H1 (cell line): ENCODE measurements at regions not wholly inside any gene's neighbourhood (a gene's known extent, or its start where the extent isn't known, plus 50 kb on each side); places are given as distances from the start of the nearest gene placed in this dataset.

ENCODE experiments used
- CTCF ChIA-PET: fragments of 300-600 bp; sonication (Branson Sonifier 250); formaldehyde crosslinking; loops from one replicate; lab custom pipeline; 2021; ENCODE audit not compliant: partially characterized antibody; lab: Charles Lee
- POLR2A ChIA-PET: fragments of 300-600 bp; sonication (Branson Sonifier 250); formaldehyde crosslinking; loops from one replicate; lab custom pipeline; 2021; ENCODE audit warnings: inconsistent platforms; ENCODE audit not compliant: partially characterized antibody; lab: Charles Lee
- DNase-seq, 2 experiments: peaks; one replicate each; pipeline versions ENCODE4 v3.0.0 to v3.0.0-alpha.2; 2010 to 2022; ENCODE audit warnings: low spot score in 2 of 2, low read depth in 1 of 2, mixed read lengths in 1 of 2
- FAIRE-seq: peaks from 2 replicates; lab custom pipeline; 2011; peaks lifted over from hg19 to GRCh38; lab: Jason Lieb, UNC
- H2AFZ ChIP-seq: 2 replicates; pipeline ENCODE4 v1.8.1; 2012; ENCODE audit warnings: low read length, inconsistent platforms
- H2AK5ac ChIP-seq: 2 replicates; pipeline ENCODE4 v1.6.1; 2013; ENCODE audit warnings: low read depth, low read length
- H2BK120ac ChIP-seq: replicated peaks from 2 replicates; pipeline ENCODE3; 2013; ENCODE audit warnings: low read depth, low read length, inconsistent platforms
- H2BK12ac ChIP-seq: 2 replicates; pipeline ENCODE4 v1.6.1; 2013; ENCODE audit warnings: low read depth, low read length
- H2BK15ac ChIP-seq: 2 replicates; pipeline ENCODE4 v1.6.1; 2013; ENCODE audit warnings: low read length
- H2BK20ac ChIP-seq: 2 replicates; pipeline ENCODE4 v1.6.1; 2013; ENCODE audit warnings: low read length
- H2BK5ac ChIP-seq: 2 replicates; pipeline ENCODE4 v1.6.1; 2013; ENCODE audit warnings: low read depth, low read length
- H3K14ac ChIP-seq: 2 replicates; pipeline ENCODE4 v1.6.1; 2013; ENCODE audit warnings: inconsistent platforms; ENCODE audit not compliant: insufficient read length
- H3K18ac ChIP-seq: 2 replicates; pipeline ENCODE4 v1.6.1; 2013; ENCODE audit warnings: low read length; ENCODE audit errors: extremely low read depth
- H3K23ac ChIP-seq: 2 replicates; pipeline ENCODE4 v1.6.1; 2013; ENCODE audit warnings: inconsistent platforms; ENCODE audit not compliant: insufficient read length
- H3K23me2 ChIP-seq: 2 replicates; pipeline ENCODE4 v1.6.1; 2013; ENCODE audit warnings: low read depth, low read length
- H3K27ac ChIP-seq: 2 replicates; pipeline ENCODE4 v1.6.1; 2011; ENCODE audit warnings: low read depth, low read length, inconsistent platforms
- H3K27me3 ChIP-seq, 4 experiments: replicated peaks in 1 of 4; 1 replicate in 1 of 4; 2 replicates in 3 of 4; pipeline versions ENCODE4 v1.6.1 to v1.8.1; 2011 to 2013; ENCODE audit warnings: low read length in 3 of 4, mild to moderate bottlenecking in 3 of 4, inconsistent platforms in 2 of 4, mixed read lengths in 2 of 4, moderate library complexity in 1 of 4; ENCODE audit not compliant: control insufficient read depth in 3 of 4, insufficient read depth in 3 of 4; ENCODE audit errors: extremely low read depth in 1 of 4
- H3K36me3 ChIP-seq, 4 experiments: 2 replicates each; pipeline versions ENCODE4 v1.6.1 to v1.8.1; 2011 to 2013; ENCODE audit warnings: mild to moderate bottlenecking in 4 of 4, low read length in 3 of 4, moderate library complexity in 2 of 4, control low read depth in 1 of 4, inconsistent platforms in 1 of 4; ENCODE audit not compliant: insufficient read depth in 4 of 4, control insufficient read depth in 2 of 4
- H3K4ac ChIP-seq: replicated peaks from 2 replicates; pipeline ENCODE3; 2013; ENCODE audit warnings: low read length, low read depth, mixed read lengths, inconsistent platforms; ENCODE audit not compliant: insufficient read length
- H3K4me1 ChIP-seq, 4 experiments: replicated peaks in 1 of 4; 1 replicate in 1 of 4; 2 replicates in 3 of 4; pipeline versions ENCODE4 v1.6.1 to v1.8.1; 2011 to 2013; ENCODE audit warnings: low read length in 3 of 4, inconsistent platforms in 2 of 4, mixed read lengths in 1 of 4; ENCODE audit not compliant: insufficient read depth in 4 of 4, control insufficient read depth in 3 of 4
- H3K4me2 ChIP-seq, 2 experiments: 2 replicates each; pipeline versions ENCODE4 v1.6.1 to v1.8.1; 2011 to 2013; ENCODE audit warnings: low read depth in 2 of 2, low read length in 2 of 2, control low read depth in 1 of 2, inconsistent platforms in 1 of 2, mild to moderate bottlenecking in 1 of 2; ENCODE audit not compliant: insufficient read depth in 1 of 2
- H3K4me3 ChIP-seq, 4 experiments: fragments of 200-600, 300-600 bp in 1 of 4; sonication (generic), shearing (Covaris generic), sonication (Bioruptor Twin) in 1 of 4; 2 replicates each; pipeline versions ENCODE4 v1.5.1 to v1.8.1; 2011 to 2016; ENCODE audit warnings: low read length in 4 of 4, low read depth in 3 of 4, control low read depth in 2 of 4, inconsistent platforms in 2 of 4, mild to moderate bottlenecking in 2 of 4, mixed read lengths in 1 of 4, moderate library complexity in 1 of 4; ENCODE audit not compliant: insufficient read depth in 2 of 4; ENCODE audit errors: extremely low read depth in 1 of 4
- H3K56ac ChIP-seq: replicated peaks from 2 replicates; pipeline ENCODE3; 2013; ENCODE audit warnings: low read depth, mild to moderate bottlenecking, mixed read lengths, low read length, inconsistent platforms; ENCODE audit not compliant: insufficient read length
- H3K79me1 ChIP-seq: 2 replicates; pipeline ENCODE4 v1.6.1; 2013; ENCODE audit warnings: low read depth, low read length, control low read depth
- H3K79me2 ChIP-seq, 2 experiments: 2 replicates each; pipeline versions ENCODE4 v1.6.1 to v1.8.1; 2012 to 2013; ENCODE audit warnings: low read length in 2 of 2, mild to moderate bottlenecking in 2 of 2, inconsistent platforms in 1 of 2; ENCODE audit not compliant: insufficient read depth in 2 of 2, control insufficient read depth in 1 of 2
- H3K9ac ChIP-seq, 4 experiments: replicated peaks in 1 of 4; 1 replicate in 1 of 4; 2 replicates in 3 of 4; pipeline versions ENCODE4 v1.6.1 to v1.8.1; 2011 to 2013; ENCODE audit warnings: low read depth in 3 of 4, low read length in 3 of 4, control low read depth in 2 of 4, mild to moderate bottlenecking in 2 of 4, moderate library complexity in 2 of 4, inconsistent platforms in 1 of 4; ENCODE audit errors: extremely low read depth in 1 of 4
- H3K9me3 ChIP-seq, 2 experiments: 2 replicates each; pipeline versions ENCODE4 v1.6.1 to v1.8.1; 2012 to 2013; ENCODE audit warnings: mild to moderate bottlenecking in 2 of 2, moderate library complexity in 2 of 2, control low read depth in 1 of 2, inconsistent platforms in 1 of 2, low read depth in 1 of 2, low read length in 1 of 2, mixed read lengths in 1 of 2; ENCODE audit not compliant: insufficient read depth in 2 of 2
- H4K20me1 ChIP-seq, 2 experiments: replicated peaks in 1 of 2; 2 replicates each; pipeline versions ENCODE3 to v1.8.1; 2011 to 2013; ENCODE audit warnings: inconsistent platforms in 2 of 2, low read length in 2 of 2, mild to moderate bottlenecking in 1 of 2; ENCODE audit not compliant: insufficient read depth in 2 of 2, control insufficient read depth in 1 of 2
- H4K5ac ChIP-seq: 2 replicates; pipeline ENCODE4 v1.6.1; 2013; ENCODE audit warnings: low read length, low read depth, mixed read lengths, inconsistent platforms; ENCODE audit not compliant: insufficient read length
- H4K8ac ChIP-seq: 2 replicates; pipeline ENCODE4 v1.8.0; 2013; ENCODE audit warnings: mild to moderate bottlenecking, moderate library complexity, low read length, inconsistent platforms; ENCODE audit not compliant: insufficient read depth; ENCODE audit errors: extremely low read depth
- H4K91ac ChIP-seq: replicated peaks from 2 replicates; pipeline ENCODE3; 2013; ENCODE audit warnings: low read length, mixed read lengths, inconsistent platforms; ENCODE audit not compliant: insufficient read length
- BCL11A ChIP-seq, 2 experiments: IDR thresholded peaks; one replicate each; pipeline ENCODE4 v1.6.1; 2011; ENCODE audit warnings: low read depth in 2 of 2, low read length in 2 of 2, mild to moderate bottlenecking in 2 of 2
- CEBPB ChIP-seq: IDR thresholded peaks from 2 replicates; pipeline ENCODE4 v1.6.1; 2012; ENCODE audit warnings: low read depth, low read length
- CTCF ChIP-seq, 3 experiments: IDR thresholded peaks; 1 replicate in 2 of 3; 2 replicates in 1 of 3; pipeline versions ENCODE4 v1.5.1 to v1.6.1; 2011; ENCODE audit warnings: low read length in 3 of 3, mild to moderate bottlenecking in 3 of 3, inconsistent platforms in 2 of 3, low read depth in 1 of 3, moderate library complexity in 1 of 3; ENCODE audit not compliant: insufficient read depth in 1 of 3; ENCODE audit errors: control extremely low read depth in 1 of 3
- EZH2 ChIP-seq: fragments of 200-600 bp; sonication (generic); IDR thresholded peaks from 2 replicates; pipeline ENCODE4 v1.7.1; 2012; ENCODE audit warnings: low read depth, mild to moderate bottlenecking, moderate library complexity, low read length, inconsistent platforms; ENCODE audit not compliant: severe bottlenecking
- HDAC2 ChIP-seq, 2 experiments: fragments of 300-600 bp in 1 of 2; sonication (generic) in 1 of 2; IDR thresholded peaks; 2 replicates each; pipeline ENCODE4 v1.6.1; 2011 to 2012; ENCODE audit warnings: low read depth in 2 of 2, low read length in 2 of 2, mild to moderate bottlenecking in 2 of 2, moderate library complexity in 2 of 2, borderline replicate concordance in 1 of 2, inconsistent platforms in 1 of 2
- JUN ChIP-seq: IDR thresholded peaks from 2 replicates; pipeline ENCODE4 v1.6.1; 2011; ENCODE audit warnings: low read depth, mild to moderate bottlenecking, improper control_type of control experiment, low read length
- KDM4A ChIP-seq: IDR thresholded peaks from one replicate; pipeline ENCODE4 v1.7.1; 2012; ENCODE audit warnings: low read depth, mild to moderate bottlenecking, moderate library complexity, low read length, inconsistent platforms; ENCODE audit not compliant: severe bottlenecking
- MAFK ChIP-seq: IDR thresholded peaks from 2 replicates; pipeline ENCODE4 v1.6.1; 2012; ENCODE audit warnings: low read depth, mild to moderate bottlenecking, improper control_type of control experiment, low read length
- POU5F1 ChIP-seq: IDR thresholded peaks from 2 replicates; pipeline ENCODE4 v1.6.1; 2011; ENCODE audit warnings: low read depth, mild to moderate bottlenecking, low read length, moderate library complexity
- SAP30 ChIP-seq: fragments of 300-600 bp; sonication (generic); IDR thresholded peaks from 2 replicates; pipeline ENCODE4 v1.7.1; 2012; ENCODE audit warnings: low read length, moderate library complexity, mild to moderate bottlenecking, inconsistent platforms; ENCODE audit not compliant: insufficient read depth, insufficient replicate concordance
- ZNF274 ChIP-seq: IDR thresholded peaks from 2 replicates; pipeline ENCODE4 v1.7.0; 2012; ENCODE audit warnings: low read length, borderline replicate concordance; ENCODE audit errors: extremely low read depth
- WGBS, 2 experiments: shearing (Covaris generic) in 1 of 2; methylation state at CpG; one replicate each; pipeline versions ENCODE4 v1.1.6 to v1.1.7; 2013 to 2015; ENCODE audit warnings: low lambda C conversion rate in 2 of 2, mixed read lengths in 2 of 2, inconsistent platforms in 1 of 2, low coverage in 1 of 2, missing lambda C conversion rate in 1 of 2; ENCODE audit not compliant: insufficient replicate concordance in 2 of 2, insufficient coverage in 1 of 2, insufficient read length in 1 of 2; ENCODE audit errors: extremely low coverage in 1 of 2, missing lambda C conversion rate in 1 of 2; 5-methylcytosine and 5-hydroxymethylcytosine counted together

GRCh38 chr7:16070806-16071205 is 350.5 kb downstream of the CRPPA start:
- Histone ChIP-seq H3K4me3 (no peak overlapping the region), H2AK5ac (no peak overlapping the region), H4K8ac (no peak overlapping the region), H3K27ac (no peak overlapping the region), H3K79me1 (no peaks in the 10 kb centered on the region), H2BK12ac (no peak overlapping the region), H3K9me3 (no peaks in the 10 kb centered on the region), H3K18ac (no peak overlapping the region), H3K14ac (no peak overlapping the region), H2BK5ac (no peak overlapping the region), H2BK15ac (no peak overlapping the region), H4K91ac (no peak overlapping the region), H2BK120ac (no peak overlapping the region), H2BK20ac (no peak overlapping the region), H3K79me2 (no peaks in the 10 kb centered on the region), H4K5ac (no peak overlapping the region), H3K56ac (no peak overlapping the region), H3K23me2 (no peaks in the 10 kb centered on the region), H4K20me1 (no peaks in the 10 kb centered on the region), H3K4me2 (no peak overlapping the region), H3K23ac (no peak overlapping the region), H3K36me3 (no peaks in the 10 kb centered on the region), H3K27me3 (no peaks in the 10 kb centered on the region), H3K4me1 (no peaks in the 10 kb centered on the region), H2AFZ (no peak overlapping the region), H3K4ac (no peak overlapping the region), H3K9ac (no peak overlapping the region)
- CTCF ChIA-PET = interaction anchor here (0.7 to 1.2 kb wide), 6 partner anchors 14 to 809 kb away, joined by 3 read pairs; no protein-coding TSS in a partner anchor
- DNase-seq = no peak
- POLR2A ChIA-PET = interaction anchor here (0.7 kb wide), 1 partner anchor 573 kb away, joined by 3 read pairs; no protein-coding TSS in a partner anchor
- no peak for FAIRE-seq
- WGBS, 2 experiments = 93% methylated on average over 3 of the region's 3 CpGs; no CpG with 5 or more reads in 1 of the 2 experiments
- TF ChIP-seq ZNF274 (no peak), EZH2 (no peak), BCL11A (IDR thresholded peaks at IDR 0.05; ENCODE audit: low read depth in 2 of 2, low read length in 2 of 2) (no peak), KDM4A (no peak), MAFK (no peak), CTCF (IDR thresholded peaks at IDR 0.05; ENCODE audit: control extremely low read depth in 1 of 3, insufficient read depth in 1 of 3, low read depth in 1 of 3, low read length in 3 of 3) (no peak), SAP30 (no peak), CEBPB (no peak), HDAC2 (IDR thresholded peaks at IDR 0.05; ENCODE audit: borderline replicate concordance in 1 of 2, low read depth in 2 of 2, low read length in 2 of 2) (no peak), JUN (no peak), POU5F1 (no peak)
